IMR-90 (cell line): ENCODE measurements at regions not wholly inside any gene's neighbourhood (a gene's known extent, or its start where the extent isn't known, plus 50 kb on each side); places are given as distances from the start of the nearest gene placed in this dataset.

ENCODE experiments used
- ATAC-seq: fragments of 200-7000 bp; cut with Tn5 transposase; 2 replicates; pipeline ENCODE4 v1.9.1; 2020; ENCODE audit warnings: low read depth, mild to moderate bottlenecking, moderate library complexity
- BruUV-seq: library from RNA; stranded (reverse); fragments of 400-500 nt; replicated peaks from 2 replicates; lab custom pipeline; 2021; lab: Mats Ljungman, UMichigan
- CTCF ChIA-PET: fragments of 300-600 bp; formaldehyde crosslinking; extraction: SDS; loops from one replicate; lab custom pipeline; 2021; ENCODE audit warnings: antibody characterized with exemption; lab: Yijun Ruan, JAX
- POLR2A ChIA-PET: fragments of 300-600 bp; sonication (Branson Sonifier 250); formaldehyde crosslinking; loops from one replicate; lab custom pipeline; 2022; ENCODE audit warnings: antibody characterized with exemption; ENCODE audit not compliant: unreplicated experiment; lab: Charles Lee
- DNase-seq: peaks from one replicate; pipeline ENCODE4 v3.0.0; 2013
- H2AFZ ChIP-seq: replicated peaks from 2 replicates; pipeline ENCODE3; 2013; ENCODE audit warnings: low read length, mild to moderate bottlenecking; ENCODE audit not compliant: poor library complexity
- H2AK5ac ChIP-seq: 2 replicates; pipeline ENCODE4 v1.6.1; 2013; ENCODE audit warnings: low read depth, low read length, inconsistent platforms
- H2AK9ac ChIP-seq: replicated peaks from 2 replicates; pipeline ENCODE3; 2013; ENCODE audit warnings: mild to moderate bottlenecking, low read depth, low read length, moderate library complexity; ENCODE audit not compliant: poor library complexity
- H2BK120ac ChIP-seq: 2 replicates; pipeline ENCODE4 v1.6.1; 2013; ENCODE audit warnings: low read depth, low read length, inconsistent platforms
- H2BK15ac ChIP-seq: 3 replicates; pipeline ENCODE4 v1.6.1; 2013; ENCODE audit warnings: low read depth, low read length, inconsistent platforms
- H2BK20ac ChIP-seq: 2 replicates; pipeline ENCODE4 v1.6.1; 2013; ENCODE audit warnings: low read depth, mild to moderate bottlenecking, inconsistent platforms, low read length, moderate library complexity
- H2BK5ac ChIP-seq: 2 replicates; pipeline ENCODE4 v1.6.1; 2013; ENCODE audit warnings: mild to moderate bottlenecking, low read depth, low read length, inconsistent platforms; ENCODE audit not compliant: poor library complexity, severe bottlenecking
- H3K14ac ChIP-seq: replicated peaks from 2 replicates; pipeline ENCODE4 v1.6.1; 2013; ENCODE audit warnings: low read depth, low read length, inconsistent platforms
- H3K18ac ChIP-seq: 2 replicates; pipeline ENCODE4 v1.6.1; 2013; ENCODE audit warnings: low read depth, low read length, control low read depth
- H3K23ac ChIP-seq: 2 replicates; pipeline ENCODE4 v1.6.1; 2013; ENCODE audit warnings: low read depth, low read length, inconsistent platforms
- H3K27ac ChIP-seq: 2 replicates; pipeline ENCODE4 v1.5.1; 2013; ENCODE audit warnings: mild to moderate bottlenecking, control low read depth, low read length; ENCODE audit not compliant: insufficient read depth
- H3K27me3 ChIP-seq: 2 replicates; pipeline ENCODE4 v1.6.1; 2013; ENCODE audit warnings: low read length; ENCODE audit not compliant: control insufficient read depth, insufficient read depth
- H3K36me3 ChIP-seq: 2 replicates; pipeline ENCODE4 v1.6.1; 2013; ENCODE audit warnings: low read length, mixed read lengths; ENCODE audit not compliant: control insufficient read depth, insufficient read depth
- H3K4ac ChIP-seq: 2 replicates; pipeline ENCODE4 v1.6.1; 2013; ENCODE audit warnings: low read depth, low read length, inconsistent platforms
- H3K4me1 ChIP-seq: 2 replicates; pipeline ENCODE4 v1.6.1; 2013; ENCODE audit warnings: low read length, mixed read lengths; ENCODE audit not compliant: control insufficient read depth, insufficient read depth
- H3K4me2 ChIP-seq: 2 replicates; pipeline ENCODE4 v1.6.1; 2013; ENCODE audit warnings: low read depth, mild to moderate bottlenecking, control low read depth, low read length, moderate library complexity
- H3K4me3 ChIP-seq: 2 replicates; pipeline ENCODE4 v1.5.1; 2013; ENCODE audit warnings: low read depth, mild to moderate bottlenecking, control low read depth, low read length, moderate library complexity; ENCODE audit not compliant: insufficient read depth
- H3K56ac ChIP-seq: 2 replicates; pipeline ENCODE4 v1.6.1; 2013; ENCODE audit warnings: low read length, inconsistent platforms; ENCODE audit not compliant: insufficient read depth; ENCODE audit errors: extremely low read depth
- H3K79me1 ChIP-seq, 2 experiments: 2 replicates each; pipeline ENCODE4 v1.6.1; 2013; ENCODE audit warnings: low read length in 2 of 2, inconsistent platforms in 1 of 2, low read depth in 1 of 2
- H3K9ac ChIP-seq: 2 replicates; pipeline ENCODE4 v1.6.1; 2013; ENCODE audit warnings: low read depth, low read length, control low read depth
- H3K9me1 ChIP-seq: 2 replicates; pipeline ENCODE4 v1.6.1; 2013; ENCODE audit warnings: low read length, inconsistent platforms; ENCODE audit not compliant: insufficient read depth
- H3K9me3 ChIP-seq: 2 replicates; pipeline ENCODE4 v1.6.1; 2013; ENCODE audit warnings: low read length; ENCODE audit not compliant: control insufficient read depth, insufficient read depth
- H4K20me1 ChIP-seq: 2 replicates; pipeline ENCODE4 v1.6.1; 2013; ENCODE audit warnings: low read length, inconsistent platforms; ENCODE audit not compliant: insufficient read depth
- H4K5ac ChIP-seq: 2 replicates; pipeline ENCODE4 v1.6.1; 2013; ENCODE audit warnings: mild to moderate bottlenecking, low read depth, low read length, control low read depth
- H4K8ac ChIP-seq, 2 experiments: 2 replicates each; pipeline ENCODE4 v1.6.1; 2013; ENCODE audit warnings: low read depth in 2 of 2, low read length in 2 of 2, control low read depth in 1 of 2, inconsistent platforms in 1 of 2
- H4K91ac ChIP-seq: 2 replicates; pipeline ENCODE4 v1.6.1; 2013; ENCODE audit warnings: low read depth, low read length, inconsistent platforms; ENCODE audit not compliant: insufficient read depth
- BHLHE40 ChIP-seq: fragments of 150-350 bp; IDR thresholded peaks from 2 replicates; pipeline ENCODE4 v1.6.1; 2016; ENCODE audit warnings: mild to moderate bottlenecking, low read depth, low read length
- CEBPB ChIP-seq: IDR thresholded peaks from 2 replicates; pipeline ENCODE4 v1.6.1; 2012; ENCODE audit warnings: low read depth, low read length, improper control_type of control experiment
- CHD1 ChIP-seq: IDR thresholded peaks from 2 replicates; pipeline ENCODE4 v1.6.1; 2012; ENCODE audit warnings: low read depth, low read length, improper control_type of control experiment
- ELK1 ChIP-seq: fragments of 150-350 bp; IDR thresholded peaks from 2 replicates; pipeline ENCODE4 v1.6.1; 2016; ENCODE audit warnings: low read depth, mild to moderate bottlenecking, low read length, moderate library complexity, borderline replicate concordance
- FOS ChIP-seq: fragments of 150-350 bp; IDR thresholded peaks from 2 replicates; pipeline ENCODE4 v1.6.1; 2016; ENCODE audit warnings: low read depth, low read length
- MAFK ChIP-seq: IDR thresholded peaks from 2 replicates; pipeline ENCODE4 v1.6.1; 2012; ENCODE audit warnings: low read depth, low read length, improper control_type of control experiment
- MAZ ChIP-seq: IDR thresholded peaks from 2 replicates; pipeline ENCODE4 v1.6.1; 2012; ENCODE audit warnings: low read depth, mild to moderate bottlenecking, low read length, improper control_type of control experiment, moderate library complexity, borderline replicate concordance
- MXI1 ChIP-seq: IDR thresholded peaks from 2 replicates; pipeline ENCODE4 v1.6.1; 2012; ENCODE audit warnings: low read depth, mild to moderate bottlenecking, low read length, moderate library complexity, borderline replicate concordance
- NFE2L2 ChIP-seq: fragments of 150-350 bp; IDR thresholded peaks from 2 replicates; pipeline ENCODE4 v1.6.1; 2016; ENCODE audit warnings: low read depth, mild to moderate bottlenecking, low read length
- POLR2A ChIP-seq: IDR thresholded peaks from 2 replicates; pipeline ENCODE4 v1.6.1; 2012; ENCODE audit warnings: mild to moderate bottlenecking, low read depth, low read length
- RAD21 ChIP-seq: IDR thresholded peaks from 2 replicates; pipeline ENCODE4 v1.6.1; 2012; ENCODE audit warnings: low read length, improper control_type of control experiment
- RCOR1 ChIP-seq: IDR thresholded peaks from 2 replicates; pipeline ENCODE4 v1.6.1; 2012; ENCODE audit warnings: mild to moderate bottlenecking, low read length, improper control_type of control experiment; ENCODE audit not compliant: insufficient replicate concordance
- RFX5 ChIP-seq: IDR thresholded peaks from 2 replicates; pipeline ENCODE4 v1.8.0; 2012; ENCODE audit warnings: low read depth, mild to moderate bottlenecking, low read length, moderate library complexity
- SMC3 ChIP-seq: fragments of 150-350 bp; IDR thresholded peaks from 2 replicates; pipeline ENCODE4 v1.6.1; 2016; ENCODE audit warnings: low read depth, mild to moderate bottlenecking, antibody characterized with exemption, low read length, moderate library complexity
- WGBS, 2 experiments: methylation state at CpG; one replicate each; pipeline versions ENCODE4 v1.1.5 to v1.1.7; 2013; ENCODE audit warnings: missing lambda C conversion rate in 2 of 2; ENCODE audit not compliant: insufficient read length in 1 of 2; ENCODE audit errors: extremely low coverage in 2 of 2; 5-methylcytosine and 5-hydroxymethylcytosine counted together
- dilution Hi-C: fragments of 300-500 bp; cut with HindIII; formaldehyde crosslinking; loops from one replicate; pipeline ENCODE4 v1.14.3; 2018; ENCODE audit warnings: low sequenced_read_pairs; ENCODE audit not compliant: unreplicated experiment
- in situ Hi-C: fragments of 300-500 bp; cut with MboI; formaldehyde crosslinking; loops from 3 replicates; pipeline ENCODE4 v1.14.3; 2019; ENCODE audit warnings: low sequenced_read_pairs, inconsistent platforms, mixed read lengths
- intact Hi-C: fragments of 100-400 bp; cut with micrococcal nuclease; formaldehyde crosslinking; loops from 2 replicates; pipeline ENCODE4 v1.10.0; 2022
- TF ChIP-seq, protein P1 (sequence below): fragments of 150-350 bp; IDR thresholded peaks from 2 replicates; pipeline ENCODE4 v1.6.1; 2017; ENCODE audit warnings: mild to moderate bottlenecking, antibody characterized with exemption, low read length, low read depth
- TF ChIP-seq, protein P2 (sequence below): conservative IDR thresholded peaks from 2 replicates; pipeline ENCODE4 v1.5.1; 2012; ENCODE audit warnings: mild to moderate bottlenecking, low read depth, low read length, improper control_type of control experiment

DNA sequence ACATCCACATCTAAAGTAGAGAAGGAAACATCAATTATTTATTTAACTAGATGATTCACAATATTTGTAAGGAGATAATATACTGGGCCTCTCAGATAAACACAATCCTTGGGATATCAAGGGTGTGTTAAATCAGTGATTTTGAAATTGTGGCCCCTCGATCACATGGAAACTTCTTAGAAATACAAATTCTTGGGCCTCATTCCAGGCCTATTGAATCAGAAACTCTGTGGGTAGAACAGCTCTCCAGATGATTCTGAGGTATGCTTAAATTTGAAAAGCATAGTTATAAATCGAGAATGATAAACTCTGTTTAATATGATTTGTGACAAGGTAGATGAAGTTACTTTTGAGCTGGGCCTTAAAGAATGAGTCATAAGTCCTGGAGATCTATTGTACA, 64.3 kb upstream of the GPR174 start:
- Histone ChIP-seq H3K4me2 (no peak overlapping the region), H4K5ac (no peak overlapping the region), H2AFZ (no peak overlapping the region), H3K4ac (no peak overlapping the region), H2AK5ac (no peak overlapping the region), H2BK120ac (no peak overlapping the region), H3K56ac (no peak overlapping the region), H2BK5ac (no peak overlapping the region), H3K23ac (no peak overlapping the region), H2AK9ac (no peak overlapping the region), H4K20me1 (no peaks in the 10 kb centered on the region), H3K27me3 (no peaks in the 10 kb centered on the region), H4K8ac (no peak overlapping the region), H3K27ac (no peak overlapping the region), H3K9ac (no peak overlapping the region), H3K4me3 (no peak overlapping the region), H3K14ac (no peak overlapping the region), H4K91ac (no peak overlapping the region), H3K4me1 (no peaks in the 10 kb centered on the region), H3K18ac (no peak overlapping the region), H3K36me3 (no peaks in the 10 kb centered on the region), H3K79me1 (no peaks in the 10 kb centered on the region), H2BK15ac (no peak overlapping the region), H3K9me1 (no peaks in the 10 kb centered on the region), H3K9me3 (no peaks in the 10 kb centered on the region), H2BK20ac (no peak overlapping the region)
- intact Hi-C loops, result loop anchor here (5.0 kb wide), 1 partner anchor 483 kb away; no protein-coding TSS in a partner anchor
- POLR2A ChIA-PET, result no interaction called here
- CTCF ChIA-PET, result interaction anchor here (1.1 to 1.7 kb wide), 2 partner anchors 14 to 351 kb away, joined by 3 to 4 read pairs; no protein-coding TSS in a partner anchor
- dilution Hi-C loops, result no loop called here
- in situ Hi-C loops, result loop anchor here (25.0 kb wide), 1 partner anchor 518 kb away; no protein-coding TSS in a partner anchor
- ATAC-seq, result no peak
- BruUV-seq, result no TSS peak
- WGBS, 2 experiments, result no CpG with 5 or more reads among the region's 2 CpGs
- TF ChIP-seq RCOR1, result no peak
- no peak for TF ChIP-seq CEBPB
- no peak for TF ChIP-seq MAFK
- TF ChIP-seq SMC3, result no peak
- no peak for TF ChIP-seq NFE2L2
- TF ChIP-seq CHD1, result no peak
- TF ChIP-seq, protein P1, sequence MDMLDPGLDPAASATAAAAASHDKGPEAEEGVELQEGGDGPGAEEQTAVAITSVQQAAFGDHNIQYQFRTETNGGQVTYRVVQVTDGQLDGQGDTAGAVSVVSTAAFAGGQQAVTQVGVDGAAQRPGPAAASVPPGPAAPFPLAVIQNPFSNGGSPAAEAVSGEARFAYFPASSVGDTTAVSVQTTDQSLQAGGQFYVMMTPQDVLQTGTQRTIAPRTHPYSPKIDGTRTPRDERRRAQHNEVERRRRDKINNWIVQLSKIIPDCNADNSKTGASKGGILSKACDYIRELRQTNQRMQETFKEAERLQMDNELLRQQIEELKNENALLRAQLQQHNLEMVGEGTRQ, result no peak
- no peak for TF ChIP-seq FOS
- TF ChIP-seq, protein P2, sequence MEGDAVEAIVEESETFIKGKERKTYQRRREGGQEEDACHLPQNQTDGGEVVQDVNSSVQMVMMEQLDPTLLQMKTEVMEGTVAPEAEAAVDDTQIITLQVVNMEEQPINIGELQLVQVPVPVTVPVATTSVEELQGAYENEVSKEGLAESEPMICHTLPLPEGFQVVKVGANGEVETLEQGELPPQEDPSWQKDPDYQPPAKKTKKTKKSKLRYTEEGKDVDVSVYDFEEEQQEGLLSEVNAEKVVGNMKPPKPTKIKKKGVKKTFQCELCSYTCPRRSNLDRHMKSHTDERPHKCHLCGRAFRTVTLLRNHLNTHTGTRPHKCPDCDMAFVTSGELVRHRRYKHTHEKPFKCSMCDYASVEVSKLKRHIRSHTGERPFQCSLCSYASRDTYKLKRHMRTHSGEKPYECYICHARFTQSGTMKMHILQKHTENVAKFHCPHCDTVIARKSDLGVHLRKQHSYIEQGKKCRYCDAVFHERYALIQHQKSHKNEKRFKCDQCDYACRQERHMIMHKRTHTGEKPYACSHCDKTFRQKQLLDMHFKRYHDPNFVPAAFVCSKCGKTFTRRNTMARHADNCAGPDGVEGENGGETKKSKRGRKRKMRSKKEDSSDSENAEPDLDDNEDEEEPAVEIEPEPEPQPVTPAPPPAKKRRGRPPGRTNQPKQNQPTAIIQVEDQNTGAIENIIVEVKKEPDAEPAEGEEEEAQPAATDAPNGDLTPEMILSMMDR, result no peak
- TF ChIP-seq RFX5, result no peak
- no peak for TF ChIP-seq POLR2A
- TF ChIP-seq MAZ, result no peak
- TF ChIP-seq ELK1, result no peak
- no peak for TF ChIP-seq RAD21
- no peak for TF ChIP-seq MXI1
- TF ChIP-seq BHLHE40, result no peak
- no peak for DNase-seq
